ENCODE measurements at regions not wholly inside any gene's neighbourhood (a gene's known extent, or its start where the extent isn't known, plus 50 kb on each side); places are given as distances from the start of the nearest gene placed in this dataset.

GRCh38 chr5:105878402-105878801, 1792.3 kb downstream of the EFNA5 start:
- no peak for TF ChIP-seq FOXA1 (IDR thresholded peaks at IDR 0.05)
- TF ChIP-seq TAF1 (conservative IDR thresholded peaks at IDR 0.05) = no peak
- no peak for TF ChIP-seq NR2F2 (IDR thresholded peaks at IDR 0.05)
- TF ChIP-seq GABPA (IDR thresholded peaks at IDR 0.05 in 1 of 2, conservative IDR thresholded peaks at IDR 0.05 in 1 of 2) = no peak
- TF ChIP-seq HNF4G (IDR thresholded peaks at IDR 0.05) = no peak
- no peak for TF ChIP-seq MAX (IDR thresholded peaks at IDR 0.05)
- TF ChIP-seq ZBTB33 (IDR thresholded peaks at IDR 0.05) = no peak
- TF ChIP-seq RAD21 (IDR thresholded peaks at IDR 0.05) = no peak
- TF ChIP-seq REST (IDR thresholded peaks at IDR 0.05) = no peak
- TF ChIP-seq SP1 (IDR thresholded peaks at IDR 0.05) = no peak
- no peak for TF ChIP-seq EGR1 (IDR thresholded peaks at IDR 0.05; ENCODE audit: low read depth in 2 of 2)
- TF ChIP-seq HNF4A (conservative IDR thresholded peaks at IDR 0.05) = no peak

GRCh38 chr5:105877592-105877991, 1793.1 kb downstream of the EFNA5 start:
- no peak for TF ChIP-seq SP1 (IDR thresholded peaks at IDR 0.05)
- TF ChIP-seq TAF1 (conservative IDR thresholded peaks at IDR 0.05) = no peak
- no peak for TF ChIP-seq HNF4A (conservative IDR thresholded peaks at IDR 0.05)
- no peak for TF ChIP-seq NR2F2 (IDR thresholded peaks at IDR 0.05)
- no peak for TF ChIP-seq YY1 (IDR thresholded peaks at IDR 0.05)
- TF ChIP-seq ZBTB33 (IDR thresholded peaks at IDR 0.05) = no peak
- TF ChIP-seq JUND (IDR thresholded peaks at IDR 0.05) = no peak
- no peak for TF ChIP-seq RAD21 (IDR thresholded peaks at IDR 0.05)
- no peaks in the 10 kb centered on the region for H3K9me3 ChIP-seq (ENCODE audit: control insufficient read depth in 4 of 4, low read length in 3 of 4)
- no peak overlapping the region for H3K4me3 ChIP-seq (ENCODE audit: low read depth in 1 of 3, low read length in 3 of 3)
- H3K27me3 ChIP-seq (ENCODE audit: control insufficient read depth in 4 of 4, insufficient read depth in 4 of 4, low read length in 3 of 4) = no peaks in the 10 kb centered on the region
- H3K9ac ChIP-seq (ENCODE audit: low read depth in 1 of 2, low read length in 2 of 2) = no peak overlapping the region
- no peaks in the 10 kb centered on the region for H3K36me3 ChIP-seq (ENCODE audit: control insufficient read depth in 4 of 4, insufficient read depth in 3 of 4, low read depth in 1 of 4, low read length in 3 of 4)
- 67% methylated on average over 2 of the region's 2 CpGs for WGBS
- DNase-seq (ENCODE audit: low spot score) = no peak
- no peaks in the 10 kb centered on the region for H3K4me1 ChIP-seq (ENCODE audit: control insufficient read depth in 4 of 4, insufficient read depth in 4 of 4, low read length in 3 of 4)
- no peak overlapping the region for H3K27ac ChIP-seq (ENCODE audit: low read depth in 1 of 2, low read length in 2 of 2)

More at GRCh38 chr5:105878402-105878801, 1792.3 kb downstream of the EFNA5 start:
- H3K27me3 ChIP-seq (ENCODE audit: control insufficient read depth in 4 of 4, insufficient read depth in 4 of 4, low read length in 3 of 4) = no peaks in the 10 kb centered on the region
- 79% methylated on average over 1 of the region's 1 CpG for WGBS
- H3K4me1 ChIP-seq (ENCODE audit: control insufficient read depth in 4 of 4, insufficient read depth in 4 of 4, low read length in 3 of 4) = no peaks in the 10 kb centered on the region
- H3K9ac ChIP-seq (ENCODE audit: low read depth in 1 of 2, low read length in 2 of 2) = no peak overlapping the region
- H3K9me3 ChIP-seq (ENCODE audit: control insufficient read depth in 4 of 4, low read length in 3 of 4) = no peaks in the 10 kb centered on the region
- no peak overlapping the region for H3K4me3 ChIP-seq (ENCODE audit: low read depth in 1 of 3, low read length in 3 of 3)
- no peak for DNase-seq (ENCODE audit: low spot score)
- no peaks in the 10 kb centered on the region for H3K36me3 ChIP-seq (ENCODE audit: control insufficient read depth in 4 of 4, insufficient read depth in 3 of 4, low read depth in 1 of 4, low read length in 3 of 4)
- no peak overlapping the region for H3K27ac ChIP-seq (ENCODE audit: low read depth in 1 of 2, low read length in 2 of 2)

Measured in liver (tissue), 7 donors.